ENCODE measurements at regions not wholly inside any gene's neighbourhood (a gene's known extent, or its start where the extent isn't known, plus 50 kb on each side); places are given as distances from the start of the nearest gene placed in this dataset.
A peak's percentile ranks its signal among the peaks of the same experiment; 100 is the strongest.

DNA sequence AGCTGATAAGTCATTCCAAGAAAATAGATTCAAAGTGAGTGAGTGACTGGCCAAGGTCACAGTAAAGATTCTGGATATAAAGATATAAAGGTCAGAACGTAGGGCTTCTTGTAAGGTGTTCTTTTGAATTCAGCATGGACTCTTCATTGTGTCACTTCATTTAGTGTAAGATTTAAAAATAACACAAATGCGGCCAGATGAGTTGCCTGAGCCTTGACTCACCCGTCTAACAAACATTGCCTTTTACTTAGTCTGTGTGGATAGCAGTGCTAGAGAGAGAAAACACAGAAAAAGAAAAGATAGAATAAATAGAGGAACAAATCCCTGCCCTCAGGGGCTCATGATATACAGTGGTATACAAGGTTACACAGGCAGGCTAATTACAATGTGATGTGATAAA lies 223.4 kb downstream of the PLPP3 start:
- no peak for DNase-seq (ENCODE audit: low spot score)

DNA sequence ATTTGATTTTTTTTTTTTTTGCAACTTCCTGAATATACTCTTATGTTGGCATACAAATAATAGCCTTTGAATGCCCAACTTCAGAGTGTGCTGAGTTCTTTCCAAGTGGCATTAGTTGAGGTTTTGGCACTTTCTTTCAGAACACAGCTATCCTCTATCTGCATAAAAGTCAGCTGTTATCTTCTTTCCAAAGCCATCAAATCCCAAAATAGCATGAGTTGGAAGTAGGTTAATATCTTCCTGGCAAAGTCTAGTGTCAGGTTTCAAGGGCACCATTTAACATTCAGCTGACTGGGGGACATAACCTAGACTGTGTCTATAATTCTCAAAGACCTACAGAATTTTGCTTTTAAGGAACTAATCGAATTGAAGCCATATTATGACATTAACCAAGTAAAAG lies 223.9 kb downstream of the PLPP3 start:
- DNase-seq (ENCODE audit: low spot score): no peak

DNA sequence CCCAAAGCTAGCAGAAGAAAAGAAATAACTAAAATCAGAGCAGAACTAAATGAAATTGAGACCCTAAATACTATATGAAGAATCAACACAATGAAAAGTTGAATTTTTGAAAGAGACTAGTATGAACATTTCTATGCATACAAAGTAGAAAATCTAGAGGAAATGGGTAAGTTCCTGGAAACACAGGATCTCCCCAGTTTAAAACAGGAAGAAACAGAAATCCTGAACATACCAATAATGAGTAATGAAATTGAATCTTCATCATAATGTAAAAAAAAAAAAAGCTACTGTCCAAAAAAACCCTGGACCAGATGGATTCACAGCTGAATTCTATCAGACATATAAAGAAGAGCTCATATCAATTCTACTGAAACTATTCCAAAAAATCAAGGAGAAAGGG lies 233.5 kb downstream of the PLPP3 start:
- DNase-seq (ENCODE audit: low spot score): no peak

DNA sequence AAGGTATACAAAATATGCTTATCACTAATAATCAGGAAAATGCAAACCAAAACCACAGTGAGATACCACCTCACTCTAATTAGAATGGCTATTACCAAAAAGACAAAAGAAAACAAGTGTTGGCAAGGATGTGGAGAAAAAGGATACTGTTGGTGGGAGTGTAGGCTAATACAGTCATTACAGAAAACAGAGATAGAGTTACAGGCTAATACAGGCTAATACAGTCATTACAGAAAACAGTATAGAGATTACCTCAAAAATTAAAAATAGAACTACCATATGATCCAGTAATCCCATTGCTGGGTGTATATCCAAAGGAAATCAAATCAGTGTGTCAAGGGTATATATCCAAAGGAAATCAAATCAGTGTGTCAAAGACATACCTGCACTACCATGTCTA lies 238.4 kb downstream of the PLPP3 start:
- no peak for DNase-seq (ENCODE audit: low spot score)

DNA sequence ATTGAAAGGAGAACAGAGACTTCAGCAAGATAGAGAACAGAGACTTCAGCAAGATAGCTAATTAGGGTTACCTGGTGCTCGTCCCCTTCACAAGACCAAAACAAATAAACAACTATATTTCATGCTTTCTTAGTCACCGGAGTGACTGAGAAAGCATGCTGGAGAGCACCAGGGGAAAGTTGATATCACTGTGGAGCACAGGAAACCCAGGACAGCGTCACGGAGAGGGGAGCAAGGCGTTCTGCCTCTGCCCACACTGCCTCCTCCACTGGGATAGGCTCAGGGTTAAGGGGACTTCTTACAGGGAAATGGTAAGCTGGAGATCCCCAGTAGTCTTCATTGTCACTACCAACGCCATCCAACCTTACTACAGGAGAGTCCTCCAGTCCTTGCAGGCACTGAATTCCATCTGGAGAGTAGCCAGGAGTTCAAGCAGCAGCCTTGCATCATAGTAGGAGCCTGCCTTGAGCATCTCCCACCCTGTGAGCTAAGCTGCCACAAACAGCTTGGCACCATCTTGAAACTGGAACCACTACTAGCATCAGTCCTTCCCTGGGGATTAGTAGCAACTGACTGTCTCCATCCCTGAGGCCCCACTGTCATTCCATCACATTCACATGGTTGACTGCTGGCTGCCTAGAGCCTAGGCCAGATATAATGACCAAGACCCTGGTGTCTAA lies 239.4 kb downstream of the PLPP3 start:
- no peak for DNase-seq (ENCODE audit: low spot score)

DNA sequence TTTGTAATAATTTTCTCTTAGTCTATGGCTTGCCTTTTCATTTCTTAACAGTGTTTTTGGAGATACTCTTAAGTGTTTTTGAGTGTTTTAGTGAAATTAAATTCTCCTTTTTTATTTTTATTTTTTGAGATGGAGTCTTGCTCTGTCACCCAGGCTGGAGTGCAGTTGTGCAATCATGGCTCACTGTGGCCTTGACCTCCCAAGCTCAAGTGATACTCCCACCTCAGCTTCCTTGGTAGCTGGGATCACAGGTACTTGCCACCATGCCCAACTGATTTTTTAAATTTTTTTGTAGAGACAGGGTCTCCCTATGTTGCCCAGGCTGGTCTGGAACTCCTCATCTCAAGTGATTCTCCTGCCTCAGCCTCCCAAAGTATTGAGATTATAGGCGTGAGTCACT lies 240.3 kb downstream of the PLPP3 start:
- DNase-seq (ENCODE audit: low spot score): no peak

DNA sequence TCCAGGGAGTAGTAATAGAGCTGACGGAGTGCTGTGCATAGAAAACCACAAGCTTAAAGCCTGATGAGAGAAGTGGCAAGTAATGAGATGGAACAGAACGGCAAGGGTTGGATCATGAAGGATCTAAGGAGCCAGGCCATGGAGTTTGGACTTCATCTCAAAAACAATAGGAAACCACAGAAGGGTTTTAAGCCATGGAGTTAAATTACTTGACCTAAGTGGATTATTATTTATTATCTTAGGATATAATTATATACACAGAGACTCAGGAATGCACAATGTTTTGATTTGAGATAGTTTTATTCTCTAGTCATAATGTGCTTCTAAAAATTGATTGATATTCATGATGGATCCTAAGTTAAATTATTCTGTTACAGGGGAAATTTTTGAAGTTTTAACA lies 242.4 kb downstream of the PLPP3 start:
- no peak for DNase-seq (ENCODE audit: low spot score)

DNA sequence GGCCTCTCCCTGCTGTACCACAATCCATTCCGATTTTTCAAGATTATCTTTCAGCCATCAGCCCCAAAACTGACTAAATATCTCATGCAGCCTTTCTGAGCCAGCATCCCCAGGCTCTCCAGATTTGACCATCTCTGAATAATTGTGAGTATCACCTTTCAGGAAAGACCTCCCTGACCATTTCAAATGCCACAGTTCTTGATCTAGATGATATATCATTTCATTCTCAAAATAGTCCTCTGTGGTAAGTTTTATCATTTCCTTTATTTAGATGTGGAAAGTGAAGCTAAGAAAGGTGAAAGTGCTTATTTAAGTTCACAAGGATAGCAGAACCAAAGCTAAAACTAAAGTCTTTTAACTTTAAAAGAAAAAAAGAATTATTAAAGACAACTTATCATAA lies 244.0 kb downstream of the PLPP3 start:
- no peak for DNase-seq (ENCODE audit: low spot score)

DNA sequence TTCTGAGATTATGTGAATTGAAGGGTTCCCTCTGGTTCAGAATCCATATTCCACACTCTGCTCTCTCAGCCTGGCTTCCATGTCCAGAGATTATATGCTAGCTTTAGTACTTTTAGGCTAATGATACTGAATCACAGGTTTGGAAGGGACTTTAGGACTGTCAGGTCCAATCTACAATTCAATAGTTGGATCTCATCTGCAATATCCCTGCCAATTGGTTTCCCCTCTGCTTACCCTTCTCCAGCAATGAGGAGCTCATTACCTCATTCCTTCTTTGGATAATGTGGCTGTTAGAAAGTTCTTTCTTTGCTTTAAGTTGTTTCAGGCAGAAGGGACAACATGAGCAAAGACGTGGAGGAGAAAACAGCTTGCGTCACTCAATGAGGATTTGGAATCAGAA lies 245.3 kb downstream of the PLPP3 start:
- DNase-seq (ENCODE audit: low spot score): no peak

DNA sequence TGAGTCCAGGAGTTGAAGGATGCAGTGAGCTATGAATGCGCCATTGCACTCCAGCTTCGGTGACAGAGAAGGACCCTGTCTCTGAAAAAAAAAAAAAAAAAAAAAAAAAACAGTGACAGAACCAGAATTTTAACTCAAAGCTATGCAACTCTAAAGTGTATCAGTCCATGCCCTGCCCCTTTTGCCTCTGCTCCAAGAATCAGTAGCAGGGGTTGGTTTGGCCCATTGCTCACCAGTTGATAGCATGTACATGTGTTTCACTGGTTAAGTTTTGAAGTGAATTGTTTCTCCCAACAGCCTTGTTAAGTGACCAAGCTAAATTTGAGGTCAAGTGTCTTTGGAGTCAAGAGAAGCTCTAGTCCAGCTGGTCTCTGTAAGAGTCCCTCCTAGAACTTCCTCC lies 245.9 kb downstream of the PLPP3 start:
- no peak for DNase-seq (ENCODE audit: low spot score)

DNA sequence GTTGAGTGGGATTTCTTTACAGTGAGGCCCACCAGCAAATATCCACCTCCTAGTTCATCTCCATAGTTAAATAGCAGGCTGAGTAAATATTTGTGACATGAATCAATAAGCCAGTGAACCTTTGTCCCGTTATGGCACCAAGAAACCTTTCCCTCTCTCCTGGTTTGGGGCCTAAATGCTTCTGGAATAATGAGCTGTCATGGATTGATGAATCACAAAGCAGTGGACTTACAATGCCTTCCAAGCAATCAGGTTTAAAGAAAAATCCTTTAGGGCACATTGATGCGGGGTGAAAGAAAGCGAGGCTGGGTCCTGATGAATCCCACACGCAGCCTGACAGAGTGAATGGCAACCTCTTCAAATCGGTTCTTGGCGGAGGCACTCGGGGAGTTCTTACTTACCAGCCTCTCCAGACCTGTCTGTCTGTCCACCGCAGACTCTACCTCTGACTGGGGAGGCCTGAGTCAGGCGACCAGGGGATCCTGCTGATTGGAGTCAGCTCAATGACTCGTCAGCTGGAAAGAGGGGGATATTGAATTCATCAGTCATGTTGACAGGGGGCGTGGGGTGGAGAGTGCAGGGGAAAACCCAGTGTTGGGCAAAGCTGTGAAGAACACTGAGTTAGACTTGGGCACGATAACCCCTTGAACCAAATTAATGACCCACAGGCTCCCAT lies 247.3 kb downstream of the PLPP3 start:
- DNase-seq (ENCODE audit: low spot score): no peak

DNA sequence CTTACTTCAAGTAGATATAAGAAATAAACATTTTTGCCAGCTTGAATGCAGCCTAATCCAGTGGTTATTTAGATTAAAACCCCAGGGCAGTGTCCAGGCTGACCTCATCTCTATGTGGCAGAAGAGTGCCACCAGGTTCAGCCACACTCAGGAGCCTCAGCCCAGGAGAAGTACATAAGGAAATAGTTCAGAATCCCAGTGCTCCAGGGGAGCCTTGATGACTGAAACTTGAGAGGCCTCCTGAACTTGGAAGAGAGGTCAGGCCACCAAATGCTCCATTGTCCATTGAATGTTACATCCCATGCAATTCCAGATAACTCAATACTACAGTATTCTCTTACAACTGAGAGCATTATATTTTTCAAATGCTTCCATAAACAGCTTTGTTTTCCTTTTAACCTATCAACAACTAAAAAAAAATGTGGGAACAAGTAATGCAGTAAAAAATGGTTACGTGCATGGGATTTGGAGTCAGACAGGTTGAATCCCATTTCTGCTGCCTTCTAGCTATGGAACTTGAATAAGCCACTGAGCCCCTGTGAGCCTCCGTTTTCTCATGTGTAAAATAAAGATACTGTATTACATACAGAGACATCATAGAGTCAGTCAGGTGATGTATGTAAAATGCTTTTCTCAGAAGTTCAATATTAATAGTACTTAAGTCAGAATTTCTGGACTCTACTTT lies 248.0 kb downstream of the PLPP3 start:
- no peak for DNase-seq (ENCODE audit: low spot score)

DNA sequence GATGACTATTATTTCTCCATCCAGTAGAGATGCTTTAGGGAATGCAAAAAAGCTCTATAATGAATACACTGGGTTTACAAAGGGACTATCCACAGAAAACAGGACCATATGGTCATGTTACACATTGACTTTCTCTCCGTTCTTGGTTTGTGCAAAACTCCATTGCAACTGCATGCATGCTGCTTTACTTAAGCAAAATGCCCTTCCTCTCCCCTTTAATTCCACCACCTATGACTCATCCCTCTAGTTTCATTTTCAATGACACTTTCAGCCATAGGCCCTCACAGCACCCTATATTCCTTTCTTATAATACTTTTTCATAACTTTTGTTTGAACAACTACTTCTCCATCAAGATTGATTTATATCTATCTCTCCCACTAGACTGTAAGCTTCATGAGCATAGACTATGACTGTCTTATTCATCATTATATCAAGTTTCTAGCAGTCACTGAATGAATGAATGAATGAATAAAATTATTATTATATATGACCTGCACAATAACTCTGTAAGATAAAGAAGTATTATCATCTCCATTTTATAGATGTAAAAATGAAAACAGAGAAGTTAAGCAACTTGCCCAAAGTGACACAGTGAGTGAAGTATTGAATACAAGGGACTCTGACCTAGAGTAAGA lies 248.9 kb downstream of the PLPP3 start:
- DNase-seq (ENCODE audit: low spot score): no peak

DNA sequence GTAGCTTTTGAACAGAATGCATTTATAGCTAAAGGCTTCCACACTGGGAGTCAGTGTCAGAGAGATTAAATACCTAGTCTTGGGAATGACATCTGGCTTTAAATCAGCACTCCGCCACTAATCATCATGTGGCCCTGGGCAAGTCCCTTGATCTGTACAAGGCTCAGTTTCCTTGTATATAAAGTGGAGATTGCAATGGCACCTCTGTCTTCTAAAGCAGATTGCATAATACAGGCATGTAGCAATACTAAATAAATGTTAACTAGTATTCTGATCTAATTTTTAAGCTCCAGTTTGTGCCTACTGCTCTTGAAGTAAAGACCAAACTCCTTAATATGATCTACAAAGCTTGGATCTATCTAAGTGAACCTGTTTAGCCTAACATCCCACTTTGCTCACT lies 249.4 kb downstream of the PLPP3 start:
- no peak for DNase-seq (ENCODE audit: low spot score)

DNA sequence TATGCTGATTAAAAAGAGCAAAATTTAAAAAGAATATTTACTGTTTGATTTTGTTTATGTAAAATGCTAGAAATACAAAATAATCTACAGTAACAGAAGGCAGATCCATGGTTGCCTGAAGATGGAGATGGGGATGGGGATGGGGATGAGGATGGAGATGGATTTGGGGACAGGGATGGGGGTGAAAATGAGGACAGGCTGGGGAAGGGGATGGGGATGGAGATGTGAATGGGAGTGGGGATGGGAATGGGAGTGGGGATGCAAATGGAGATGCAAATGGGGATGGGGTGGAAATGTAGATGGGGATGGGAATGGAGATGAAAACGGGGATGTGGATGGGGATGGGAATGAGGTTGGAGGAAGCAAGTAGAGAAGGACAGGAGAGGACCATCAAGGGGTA lies 252.2 kb downstream of the PLPP3 start:
- DNase-seq (ENCODE audit: low spot score): no peak

DNA sequence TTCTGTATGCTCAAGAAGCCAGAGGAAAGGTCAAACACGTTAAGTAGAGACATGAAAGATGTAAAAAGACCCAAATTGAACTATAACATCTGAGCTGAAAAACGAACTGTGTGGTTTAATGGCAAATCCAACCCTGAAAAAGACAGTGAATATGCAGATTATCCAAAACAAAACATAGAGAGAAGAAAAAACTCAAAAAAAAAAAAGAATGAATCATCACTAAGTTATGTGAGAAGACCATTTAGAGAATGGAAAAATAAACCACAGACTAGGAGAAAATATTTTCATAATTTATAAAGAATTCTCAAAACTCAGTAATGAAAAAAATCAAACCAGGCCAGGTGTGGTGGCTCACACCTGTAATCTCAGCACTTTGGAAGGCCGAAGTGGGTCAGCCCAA lies 253.3 kb downstream of the PLPP3 start:
- DNase-seq (ENCODE audit: low spot score): no peak

DNA sequence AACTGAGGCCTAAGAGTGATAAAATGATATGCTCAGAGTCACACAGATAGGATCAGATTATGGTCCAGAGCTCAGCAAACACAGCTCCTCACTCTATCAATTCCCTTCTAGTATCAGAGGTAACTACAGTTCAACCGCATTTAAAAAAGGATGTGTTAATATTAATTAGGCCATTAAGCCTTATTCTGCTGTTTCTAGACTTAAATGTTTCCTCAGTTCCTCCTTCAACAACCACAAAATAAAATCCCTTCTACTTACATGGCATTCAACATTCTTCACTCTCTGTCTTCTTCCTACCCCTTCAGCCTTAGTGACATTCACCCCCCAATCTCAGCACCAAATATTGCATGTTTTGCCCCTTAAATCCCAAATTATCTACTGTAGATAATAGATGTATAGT lies 254.9 kb downstream of the PLPP3 start:
- DNase-seq (ENCODE audit: low spot score): no peak

DNA sequence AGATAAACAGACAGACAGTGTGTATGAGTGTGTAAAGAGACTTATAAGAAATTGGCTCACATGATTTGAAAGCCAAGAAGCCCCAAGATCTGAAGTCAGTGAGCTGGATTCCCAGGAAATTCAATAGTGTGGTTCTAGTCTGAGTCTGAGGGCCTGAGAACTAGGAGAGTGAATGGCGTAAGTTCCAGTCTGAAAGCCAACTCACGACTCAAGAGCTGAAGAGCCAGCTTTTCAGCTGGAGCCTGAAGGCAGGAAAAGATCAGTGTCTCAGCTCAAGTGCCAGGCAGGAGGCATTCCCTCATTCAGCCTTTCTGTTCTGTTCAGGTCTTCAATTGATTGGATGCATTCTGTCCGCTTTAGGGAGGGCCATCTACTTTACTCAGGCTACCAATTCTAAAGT lies 257.2 kb downstream of the PLPP3 start:
- DNase-seq (ENCODE audit: low spot score): peak; percentile 10

DNA sequence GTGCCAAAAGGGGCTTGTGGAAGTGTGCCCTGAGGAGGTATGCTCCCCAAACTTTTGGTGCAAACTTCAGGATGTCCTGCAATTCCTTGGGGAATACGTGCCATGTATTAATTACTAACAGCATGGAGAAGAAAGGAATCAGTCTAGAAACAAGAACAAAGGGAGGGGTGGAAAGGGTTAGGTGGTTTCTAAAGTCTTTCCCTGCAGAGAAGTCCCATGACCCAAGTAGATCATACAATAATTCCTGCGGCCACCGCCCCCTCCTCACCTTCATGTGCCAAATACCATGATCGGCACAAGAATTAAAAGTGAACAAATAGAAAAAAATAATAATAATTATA lies 258.2 kb downstream of the PLPP3 start:
- no peak for DNase-seq (ENCODE audit: low spot score)

DNA sequence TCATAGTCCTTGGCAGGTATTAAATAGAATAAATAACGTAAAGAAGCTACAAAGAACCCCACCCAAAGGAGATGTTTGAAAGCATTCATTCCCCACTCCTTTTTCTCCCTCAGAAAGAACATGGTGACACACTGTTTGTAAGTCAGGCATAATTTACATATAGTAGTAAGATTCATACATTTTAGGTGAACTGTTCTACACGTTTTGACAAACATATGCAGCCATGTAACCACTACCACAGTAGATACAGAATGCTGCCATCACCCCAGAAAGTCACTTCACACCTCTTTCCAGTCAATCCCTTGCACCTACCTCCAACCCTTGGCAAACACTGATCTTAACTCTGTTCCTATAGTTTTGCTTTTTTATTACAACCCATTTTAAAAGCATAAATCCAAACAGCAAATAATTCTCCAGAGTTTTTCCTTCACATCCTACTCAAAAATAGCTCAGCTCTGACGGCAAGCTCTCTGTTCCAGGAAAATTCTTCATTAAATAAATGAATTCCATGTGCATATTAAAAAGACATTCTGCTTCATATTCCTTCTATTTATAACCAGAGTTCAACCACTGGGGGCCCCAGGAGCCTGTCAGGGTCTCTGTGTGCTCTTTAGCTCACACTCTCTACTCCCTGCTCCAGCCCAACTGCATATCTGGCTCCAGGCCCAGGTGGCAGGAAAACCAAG lies 258.8 kb downstream of the PLPP3 start:
- DNase-seq (ENCODE audit: low spot score): no peak

DNA sequence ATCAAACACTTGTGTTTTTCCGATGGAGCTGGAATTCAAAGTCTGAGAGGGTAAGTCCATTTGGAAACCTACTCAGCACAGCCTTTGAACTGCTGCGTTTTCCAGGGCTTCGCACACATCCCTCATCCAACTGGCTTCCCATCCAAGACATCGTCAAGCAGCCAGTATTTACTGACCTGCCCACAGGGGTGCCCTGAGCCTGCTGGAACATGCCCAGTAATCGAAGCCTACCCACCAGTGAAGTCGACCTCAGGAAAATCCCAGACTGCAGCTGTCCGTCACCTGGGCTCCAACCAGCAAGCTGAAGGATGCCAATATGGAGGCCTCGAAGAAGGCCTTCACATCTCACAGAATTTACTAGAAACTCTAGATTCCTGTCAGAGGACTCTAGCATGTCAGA lies 261.6 kb downstream of the PLPP3 start:
- no peak for DNase-seq (ENCODE audit: low spot score)

DNA sequence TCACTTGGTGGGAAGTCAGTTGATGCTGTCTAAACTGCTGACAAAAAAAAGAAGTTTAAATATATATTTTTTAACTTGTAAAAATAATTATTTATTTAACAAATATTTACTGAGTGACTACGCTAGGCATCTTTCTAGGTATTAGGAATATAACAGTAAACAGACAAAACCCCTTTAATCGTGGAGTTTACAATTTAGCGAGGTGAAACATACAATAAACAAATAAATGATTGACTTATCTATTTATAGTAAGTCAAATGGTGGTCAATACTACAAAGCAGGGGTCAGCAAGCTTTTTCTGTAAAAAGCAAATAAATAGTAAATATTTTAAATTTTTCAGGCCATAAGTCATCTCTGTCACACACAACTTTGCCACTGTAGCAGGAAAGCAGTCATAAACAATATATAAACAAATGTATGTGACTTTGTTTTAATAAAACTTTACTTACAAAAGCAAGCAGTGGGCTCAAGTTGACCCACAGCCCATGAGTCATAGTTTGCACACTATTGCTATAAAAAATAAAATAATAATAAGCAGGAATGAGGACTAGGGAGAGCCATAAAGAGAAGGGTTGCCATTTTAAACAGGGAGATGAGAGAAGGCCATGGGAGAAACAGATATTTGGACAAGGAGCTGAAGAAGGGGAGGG lies 263.9 kb downstream of the PLPP3 start:
- DNase-seq (ENCODE audit: low spot score): no peak

Measured in Ammon's horn (tissue), 1 donor.